ENCODE measurements at regions not wholly inside any gene's neighbourhood (a gene's known extent, or its start where the extent isn't known, plus 50 kb on each side); places are given as distances from the start of the nearest gene placed in this dataset.

GRCh38 chr16:51651061-51651466 is 500.0 kb upstream of the SALL1 start:
- H3K4me3 Mint-ChIP-seq (ENCODE audit: low read depth) = no peak overlapping the region
- TF ChIP-seq CTCF (IDR thresholded peaks at IDR 0.05; ENCODE audit: unreplicated experiment) = no peak
- H3K9me3 Mint-ChIP-seq (ENCODE audit: low read depth) = no peaks in the 10 kb centered on the region
- no peaks in the 10 kb centered on the region for H3K36me3 Mint-ChIP-seq (ENCODE audit: insufficient read depth)
- DNase-seq (ENCODE audit: low spot score, unreplicated experiment) = no peak
- no peak overlapping the region for H3K27ac Mint-ChIP-seq
- H3K27me3 Mint-ChIP-seq = peaks cover 6% of the 10 kb centered on the region
- no peaks in the 10 kb centered on the region for H3K4me1 Mint-ChIP-seq (ENCODE audit: low read depth)

- Mint-ChIP-seq H3K4me1 (ENCODE audit: low read depth) (no peaks in the 10 kb centered on the region), H3K36me3 (ENCODE audit: insufficient read depth) (no peaks in the 10 kb centered on the region), H3K27me3 (peaks cover 6% of the 10 kb centered on the region), H3K4me3 (ENCODE audit: low read depth) (no peak overlapping the region), H3K9me3 (ENCODE audit: low read depth) (no peaks in the 10 kb centered on the region), H3K27ac (no peak overlapping the region)
- TF ChIP-seq CTCF (IDR thresholded peaks at IDR 0.05; ENCODE audit: unreplicated experiment) = no peak
- no peak for DNase-seq (ENCODE audit: low spot score, unreplicated experiment)
Observed at GRCh38 chr16:51649631-51650030, 498.6 kb upstream of the SALL1 start.

GRCh38 chr16:51648526-51648925 is 497.5 kb upstream of the SALL1 start:
- Mint-ChIP-seq H3K9me3 (ENCODE audit: low read depth) (no peaks in the 10 kb centered on the region), H3K4me1 (ENCODE audit: low read depth) (no peaks in the 10 kb centered on the region), H3K27me3 (peaks cover 6% of the 10 kb centered on the region), H3K36me3 (ENCODE audit: insufficient read depth) (no peaks in the 10 kb centered on the region), H3K4me3 (ENCODE audit: low read depth) (no peak overlapping the region), H3K27ac (no peak overlapping the region)
- TF ChIP-seq CTCF (IDR thresholded peaks at IDR 0.05; ENCODE audit: unreplicated experiment) = no peak
- DNase-seq (ENCODE audit: low spot score, unreplicated experiment) = no peak

- no peak overlapping the region for H3K27ac Mint-ChIP-seq
- no peak for DNase-seq (ENCODE audit: low spot score, unreplicated experiment)
- H3K27me3 Mint-ChIP-seq = peaks cover 42% of the 10 kb centered on the region
- no peak overlapping the region for H3K4me3 Mint-ChIP-seq (ENCODE audit: low read depth)
- H3K4me1 Mint-ChIP-seq (ENCODE audit: low read depth) = peaks cover 3% of the 10 kb centered on the region
- H3K9me3 Mint-ChIP-seq (ENCODE audit: low read depth) = no peaks in the 10 kb centered on the region
- TF ChIP-seq CTCF (IDR thresholded peaks at IDR 0.05; ENCODE audit: unreplicated experiment) = no peak
- no peaks in the 10 kb centered on the region for H3K36me3 Mint-ChIP-seq (ENCODE audit: insufficient read depth)
Observed at GRCh38 chr16:51641191-51641765, 490.2 kb upstream of the SALL1 start.

- Mint-ChIP-seq H3K4me3 (ENCODE audit: low read depth) (no peak overlapping the region), H3K27ac (no peak overlapping the region), H3K9me3 (ENCODE audit: low read depth) (no peaks in the 10 kb centered on the region), H3K4me1 (ENCODE audit: low read depth) (peaks cover 5% of the 10 kb centered on the region), H3K36me3 (ENCODE audit: insufficient read depth) (no peaks in the 10 kb centered on the region), H3K27me3 (peaks cover 50% of the 10 kb centered on the region)
- no peak for DNase-seq (ENCODE audit: low spot score, unreplicated experiment)
- no peak for TF ChIP-seq CTCF (IDR thresholded peaks at IDR 0.05; ENCODE audit: unreplicated experiment)
Observed at GRCh38 chr16:51640196-51640595, 489.1 kb upstream of the SALL1 start.
